DMS 273 (cell line): ENCODE measurements at regions not wholly inside any gene's neighbourhood (a gene's known extent, or its start where the extent isn't known, plus 50 kb on each side); places are given as distances from the start of the nearest gene placed in this dataset.
A peak's percentile ranks its signal among the peaks of the same experiment; 100 is the strongest.
"Not testable (repeated sequence)": the region's sequence is repeated elsewhere in the genome, so short reads cannot be mapped to it uniquely, and the experiment has no call there.

ENCODE experiments used
- DNase-seq: peaks from one replicate; lab custom pipeline; 2025; ENCODE audit not compliant: unreplicated experiment; lab: John Stamatoyannopoulos, UW

- DNase-seq, result no peak
These were observed 231.6 kb upstream of the CWC22 start for GRCh38 chr2:180238729-180239128.

- DNase-seq, result not testable (repeated sequence)
These were observed 229.0 kb upstream of the CWC22 start for GRCh38 chr2:180236061-180236460.

- not testable (repeated sequence) for DNase-seq
These were observed 228.4 kb upstream of the CWC22 start for GRCh38 chr2:180235506-180235905.

GRCh38 chr2:180234991-180235390 is 227.9 kb upstream of the CWC22 start:
- not testable (repeated sequence) for DNase-seq

- DNase-seq, result no peak
These were observed 223.9 kb upstream of the CWC22 start for GRCh38 chr2:180231015-180231414.

GRCh38 chr2:180227461-180227860 is 220.4 kb upstream of the CWC22 start:
- DNase-seq, result no peak

- DNase-seq, result peak; percentile 18
These were observed 218.0 kb upstream of the CWC22 start for GRCh38 chr2:180225118-180225517.

- peak; percentile 88 for DNase-seq
These were observed 215.5 kb upstream of the CWC22 start for GRCh38 chr2:180222644-180223043.

- no peak for DNase-seq
These were observed 212.4 kb upstream of the CWC22 start for GRCh38 chr2:180219491-180219890.

GRCh38 chr2:180208841-180209240 is 201.7 kb upstream of the CWC22 start:
- no peak for DNase-seq

GRCh38 chr2:180205621-180206235 is 198.6 kb upstream of the CWC22 start:
- DNase-seq, result no peak

GRCh38 chr2:180203972-180204371 is 196.9 kb upstream of the CWC22 start:
- no peak for DNase-seq

- peak; percentile 64 for DNase-seq
These were observed 195.4 kb upstream of the CWC22 start for GRCh38 chr2:180202467-180202951.

- DNase-seq, result no peak
These were observed 189.4 kb upstream of the CWC22 start for GRCh38 chr2:180196419-180196977.

- DNase-seq, result no peak
These were observed 188.8 kb upstream of the CWC22 start for GRCh38 chr2:180195847-180196246.

GRCh38 chr2:180191432-180192124 is 184.5 kb upstream of the CWC22 start:
- no peak for DNase-seq

GRCh38 chr2:180190851-180191250 is 183.8 kb upstream of the CWC22 start:
- DNase-seq, result no peak

GRCh38 chr2:180187611-180188010 is 180.5 kb upstream of the CWC22 start:
- no peak for DNase-seq

- DNase-seq, result no peak
These were observed 177.4 kb upstream of the CWC22 start for GRCh38 chr2:180184506-180184905.

- no peak for DNase-seq
These were observed 173.4 kb upstream of the CWC22 start for GRCh38 chr2:180180511-180180910.

GRCh38 chr2:180177534-180177933 is 170.4 kb upstream of the CWC22 start:
- no peak for DNase-seq

- no peak for DNase-seq
These were observed 168.6 kb upstream of the CWC22 start for GRCh38 chr2:180175736-180176135.
